Naive thymus-derived CD4-positive, alpha-beta T cell (primary cell): ENCODE measurements at regions not wholly inside any gene's neighbourhood (a gene's known extent, or its start where the extent isn't known, plus 50 kb on each side); places are given as distances from the start of the nearest gene placed in this dataset.

ENCODE experiments used
- ATAC-seq: fragments of 150-1000 bp; cut with Tn5 transposase; 2 replicates; pipeline ENCODE4 v1.10.0; 2021; ENCODE audit warnings: mild to moderate bottlenecking, moderate library complexity
- CTCF ChIA-PET: fragments of 350-600 bp; sonication (Branson Sonifier 250); formaldehyde crosslinking; loops from one replicate; lab custom pipeline; 2021; ENCODE audit warnings: antibody characterized with exemption; lab: Charles Lee
- POLR2A ChIA-PET: fragments of 350-600 bp; sonication (Branson Sonifier 250); formaldehyde crosslinking; loops from one replicate; lab custom pipeline; 2021; ENCODE audit warnings: antibody characterized with exemption, inconsistent platforms; lab: Charles Lee
- DNase-seq, 9 donors: peaks; one replicate each; pipeline versions ENCODE4 v3.0.0 to v3.0.0-alpha.2; 2020 to 2022; ENCODE audit warnings: mixed read lengths in 1 of 9
- H3K27ac ChIP-seq: one replicate; pipeline ENCODE4 v1.7.0; 2013; ENCODE audit warnings: mild to moderate bottlenecking, low read depth, low read length, moderate library complexity
- H3K27me3 ChIP-seq, 2 donors: one replicate each; pipeline ENCODE4 v1.7.0; 2013; ENCODE audit warnings: low read length in 2 of 2, mild to moderate bottlenecking in 2 of 2, moderate library complexity in 2 of 2; ENCODE audit not compliant: control insufficient read depth in 2 of 2, insufficient read depth in 2 of 2
- H3K36me3 ChIP-seq, 3 experiments: 1 replicate in 2 of 3; 2 replicates in 1 of 3; pipeline ENCODE4 v1.7.0; 2013; ENCODE audit warnings: low read length in 3 of 3, mild to moderate bottlenecking in 3 of 3, moderate library complexity in 1 of 3; ENCODE audit not compliant: insufficient read depth in 3 of 3, control insufficient read depth in 2 of 3
- H3K4me1 ChIP-seq, 2 donors: one replicate each; pipeline ENCODE4 v1.7.0; 2013; ENCODE audit warnings: low read length in 2 of 2, mild to moderate bottlenecking in 2 of 2, moderate library complexity in 1 of 2; ENCODE audit not compliant: control insufficient read depth in 2 of 2, insufficient read depth in 2 of 2
- H3K4me3 ChIP-seq: 2 replicates; pipeline ENCODE4 v1.7.0; 2013; ENCODE audit warnings: mild to moderate bottlenecking, low read length
- H3K9me3 ChIP-seq, 3 experiments: 1 replicate in 2 of 3; 2 replicates in 1 of 3; pipeline ENCODE4 v1.7.0; 2013; ENCODE audit warnings: low read length in 3 of 3; ENCODE audit not compliant: control insufficient read depth in 2 of 3
- H3K27ac Mint-ChIP-seq, 9 donors: one replicate each; pipeline ENCODE4 v1.8.0; 2020 to 2022; ENCODE audit warnings: mixed read lengths in 9 of 9, mild to moderate bottlenecking in 8 of 9, moderate library complexity in 5 of 9, inconsistent platforms in 2 of 9
- H3K27me3 Mint-ChIP-seq, 5 donors: one replicate each; pipeline ENCODE4 v1.8.0; 2021 to 2022; ENCODE audit warnings: mixed read lengths in 5 of 5, mild to moderate bottlenecking in 1 of 5
- H3K36me3 Mint-ChIP-seq, 5 donors: one replicate each; pipeline ENCODE4 v1.8.0; 2020 to 2022; ENCODE audit warnings: mixed read lengths in 5 of 5, mild to moderate bottlenecking in 3 of 5, inconsistent platforms in 1 of 5
- H3K4me1 Mint-ChIP-seq, 7 donors: one replicate each; pipeline ENCODE4 v1.8.0; 2020 to 2022; ENCODE audit warnings: mixed read lengths in 7 of 7, mild to moderate bottlenecking in 3 of 7, inconsistent platforms in 1 of 7
- H3K4me3 Mint-ChIP-seq, 10 donors: one replicate each; pipeline ENCODE4 v1.8.0; 2020 to 2022; ENCODE audit warnings: mild to moderate bottlenecking in 10 of 10, mixed read lengths in 10 of 10, moderate library complexity in 6 of 10, inconsistent platforms in 2 of 10
- H3K9me3 Mint-ChIP-seq, 11 donors: one replicate each; pipeline ENCODE4 v1.8.0; 2020 to 2022; ENCODE audit warnings: mixed read lengths in 11 of 11, mild to moderate bottlenecking in 4 of 11, inconsistent platforms in 1 of 11, moderate library complexity in 1 of 11
- intact Hi-C, 2 donors: fragments of 100-400 bp; cut with micrococcal nuclease; formaldehyde crosslinking; loops; one replicate each; pipeline ENCODE4 v1.15.1; 2023

DNA sequence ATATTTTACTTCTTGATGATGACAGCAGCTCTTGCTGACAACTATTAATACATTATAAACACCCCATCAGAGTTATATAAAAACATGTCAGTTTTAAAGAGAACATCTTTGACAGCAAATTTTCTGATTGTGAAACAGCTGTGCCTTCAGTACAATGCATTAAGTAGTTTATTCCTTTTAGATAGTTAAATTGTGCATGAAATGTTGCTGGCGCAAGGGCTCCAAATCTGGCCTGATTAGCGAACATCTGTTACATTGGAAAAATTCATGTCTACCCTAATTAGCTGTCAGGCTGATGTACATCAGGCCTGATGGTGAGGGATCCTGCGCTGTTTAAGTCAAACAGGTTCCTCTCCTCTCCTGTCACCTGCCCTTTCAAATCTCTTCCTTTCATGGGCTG, 171.9 kb upstream of the SP8 start:
- ATAC-seq (no peak), DNase-seq (no peak)
- H3K4me1 Mint-ChIP-seq, result no peaks in the 10 kb centered on the region
- Histone ChIP-seq H3K4me1 (no peaks in the 10 kb centered on the region), H3K27ac (no peak overlapping the region), H3K4me3 (no peak overlapping the region), H3K36me3 (no peaks in the 10 kb centered on the region), H3K27me3 (no peaks in the 10 kb centered on the region), H3K9me3 (no peaks in the 10 kb centered on the region)
- intact Hi-C loops, result no loop called here
- H3K9me3 Mint-ChIP-seq, result no peaks in the 10 kb centered on the region
- no peaks in the 10 kb centered on the region for H3K36me3 Mint-ChIP-seq
- CTCF ChIA-PET, result no interaction called here
- H3K27ac Mint-ChIP-seq, result no peak overlapping the region
- H3K4me3 Mint-ChIP-seq, result no peak overlapping the region
- POLR2A ChIA-PET, result no interaction called here
- H3K27me3 Mint-ChIP-seq, result peaks cover 0 to 6% (median 0%) of the 10 kb centered on the region in 5 donors

DNA sequence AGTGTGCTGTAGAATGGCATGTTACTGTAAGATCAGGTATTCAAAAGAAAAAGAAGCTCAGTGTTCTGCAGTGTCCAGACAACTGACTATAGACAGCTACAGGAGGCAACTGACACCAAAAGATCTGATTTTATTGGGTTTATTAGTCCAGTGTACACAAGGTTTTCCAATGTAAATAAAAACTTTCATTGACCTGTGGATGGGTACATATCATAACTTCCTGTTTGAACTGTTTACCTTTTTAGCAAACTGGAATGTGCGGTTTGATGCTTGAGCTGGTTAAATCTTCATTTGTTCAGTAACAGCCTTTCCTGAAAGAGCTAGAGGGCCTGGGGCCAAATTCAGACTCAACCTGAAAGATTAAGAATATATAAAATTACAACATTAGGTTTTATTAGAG, 172.6 kb upstream of the SP8 start:
- intact Hi-C loops, result no loop called here
- no peaks in the 10 kb centered on the region for H3K4me1 Mint-ChIP-seq
- Histone ChIP-seq H3K36me3 (no peaks in the 10 kb centered on the region), H3K4me3 (no peak overlapping the region), H3K27me3 (no peaks in the 10 kb centered on the region), H3K9me3 (no peaks in the 10 kb centered on the region), H3K27ac (no peak overlapping the region), H3K4me1 (no peaks in the 10 kb centered on the region)
- H3K9me3 Mint-ChIP-seq, result peaks cover 0 to under 1% (median 0%) of the 10 kb centered on the region in 11 donors
- DNase-seq (no peak), ATAC-seq (no peak)
- H3K36me3 Mint-ChIP-seq, result no peaks in the 10 kb centered on the region
- no peak overlapping the region for H3K27ac Mint-ChIP-seq
- ChIA-PET CTCF (no interaction called here), POLR2A (no interaction called here)
- H3K4me3 Mint-ChIP-seq, result no peak overlapping the region
- H3K27me3 Mint-ChIP-seq, result peaks cover 0 to 6% (median 0%) of the 10 kb centered on the region in 5 donors

DNA sequence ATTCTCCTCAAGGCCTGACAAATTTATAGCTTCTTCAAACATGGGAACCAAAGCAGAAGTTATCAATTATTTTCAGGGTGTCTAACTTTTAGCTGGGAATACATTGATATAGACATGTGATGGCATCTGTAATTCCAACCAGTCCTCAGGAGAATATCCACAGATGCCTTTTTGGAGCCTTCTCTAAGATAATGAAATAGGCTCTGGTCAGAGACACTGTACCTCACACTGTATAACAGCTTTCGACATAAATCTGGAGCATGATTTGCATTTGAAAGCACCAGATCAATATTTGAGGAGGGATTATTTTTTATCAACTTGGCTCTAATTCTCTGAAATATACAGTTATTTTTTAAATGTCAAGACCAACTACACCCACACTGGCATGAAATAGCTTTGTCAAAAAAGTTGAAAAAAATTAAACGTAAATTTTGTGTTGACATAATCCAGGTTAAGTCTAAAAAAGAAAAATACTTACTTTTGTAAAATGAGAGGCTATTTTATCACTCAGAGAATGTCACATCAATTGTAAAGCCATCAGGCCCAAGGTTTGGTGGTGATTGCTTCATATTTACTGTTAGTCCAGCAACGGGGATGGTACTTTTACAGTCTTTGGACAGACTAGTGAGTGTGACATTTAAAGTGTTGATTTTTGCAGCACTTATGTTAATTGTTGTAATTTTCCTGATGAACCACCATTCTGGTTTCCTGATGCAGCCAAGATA, 177.0 kb upstream of the SP8 start:
- ChIA-PET CTCF (no interaction called here), POLR2A (no interaction called here)
- no peaks in the 10 kb centered on the region for H3K36me3 Mint-ChIP-seq
- Histone ChIP-seq H3K27me3 (no peaks in the 10 kb centered on the region), H3K4me3 (no peak overlapping the region), H3K27ac (no peak overlapping the region), H3K36me3 (no peaks in the 10 kb centered on the region), H3K4me1 (no peaks in the 10 kb centered on the region), H3K9me3 (no peaks in the 10 kb centered on the region)
- H3K27ac Mint-ChIP-seq, result no peak overlapping the region
- peaks cover 0 to 2% (median 0%) of the 10 kb centered on the region in 11 donors for H3K9me3 Mint-ChIP-seq
- intact Hi-C loops, result no loop called here
- peaks cover 0 to 11% (median 0%) of the 10 kb centered on the region in 5 donors for H3K27me3 Mint-ChIP-seq
- H3K4me3 Mint-ChIP-seq, result no peak overlapping the region
- ATAC-seq, result no peak
- no peak for DNase-seq
- no peaks in the 10 kb centered on the region for H3K4me1 Mint-ChIP-seq

DNA sequence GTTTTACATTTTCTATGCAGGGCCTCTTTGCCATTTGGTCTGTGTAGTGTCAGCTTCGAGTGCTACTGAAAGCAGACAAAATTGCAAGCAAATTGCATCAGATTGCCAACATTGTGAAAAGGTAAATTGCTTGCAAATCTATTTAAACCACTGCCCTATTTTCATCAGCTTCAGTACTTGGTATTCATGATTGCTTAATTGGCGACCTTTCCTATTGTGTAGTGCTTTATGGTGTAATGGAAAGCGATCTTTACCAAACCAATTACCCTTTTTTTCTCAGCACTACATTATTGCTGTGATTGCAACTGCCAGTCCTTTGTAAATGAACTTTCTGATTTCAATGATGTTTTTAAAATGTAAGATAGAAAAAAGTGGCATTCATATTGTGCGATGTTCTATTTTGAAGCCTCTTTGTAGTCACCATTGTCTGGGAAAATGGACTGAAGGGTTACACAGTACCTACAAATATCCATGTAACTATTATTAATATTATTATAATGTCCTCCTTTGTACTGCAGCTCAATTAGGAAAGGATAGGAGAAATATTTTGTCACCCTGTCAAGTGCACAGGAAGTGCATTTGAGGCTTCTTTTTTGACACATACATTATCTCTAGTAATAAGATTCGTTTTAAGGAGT, 177.7 kb upstream of the SP8 start:
- ATAC-seq, result no peak
- H3K9me3 ChIP-seq, result no peaks in the 10 kb centered on the region
- H3K4me3 Mint-ChIP-seq, result no peak overlapping the region
- no peak overlapping the region for H3K4me3 ChIP-seq
- H3K27me3 ChIP-seq, result no peaks in the 10 kb centered on the region
- H3K9me3 Mint-ChIP-seq, result peaks cover 0 to 2% (median 0%) of the 10 kb centered on the region in 11 donors
- no peak overlapping the region for H3K27ac ChIP-seq
- H3K27ac Mint-ChIP-seq, result no peak overlapping the region
- H3K36me3 Mint-ChIP-seq, result no peaks in the 10 kb centered on the region
- H3K4me1 Mint-ChIP-seq, result no peaks in the 10 kb centered on the region
- intact Hi-C loops, result no loop called here
- ChIA-PET CTCF (no interaction called here), POLR2A (no interaction called here)
- DNase-seq, result no peak
- H3K27me3 Mint-ChIP-seq, result peaks cover 0 to 12% (median 0%) of the 10 kb centered on the region in 5 donors
- no peaks in the 10 kb centered on the region for H3K4me1 ChIP-seq
- no peaks in the 10 kb centered on the region for H3K36me3 ChIP-seq

DNA sequence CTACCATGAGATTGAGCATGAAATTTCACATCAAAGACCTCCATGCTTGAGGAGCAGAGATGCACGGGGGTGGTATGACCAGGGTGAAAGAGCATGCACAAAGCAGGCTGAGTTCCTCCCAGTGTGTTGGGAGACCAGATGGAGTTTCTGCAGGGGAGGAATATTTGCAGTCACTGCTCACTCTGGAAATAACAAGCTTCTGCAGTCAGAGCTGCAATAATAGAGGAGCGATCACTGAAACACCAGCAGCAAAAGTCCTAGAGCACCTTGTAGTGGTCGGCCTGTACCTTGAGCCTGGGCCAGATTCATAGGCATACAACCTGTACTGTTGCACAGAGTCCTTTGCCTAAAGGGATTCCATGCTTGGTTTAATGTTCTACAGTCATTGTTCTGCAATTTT, 184.5 kb upstream of the SP8 start:
- no peak overlapping the region for H3K27ac ChIP-seq
- no peak for DNase-seq
- H3K27me3 ChIP-seq, result no peaks in the 10 kb centered on the region
- H3K27ac Mint-ChIP-seq, result no peak overlapping the region
- no peaks in the 10 kb centered on the region for H3K36me3 Mint-ChIP-seq
- H3K27me3 Mint-ChIP-seq, result peaks cover 0 to 6% (median 0%) of the 10 kb centered on the region in 5 donors
- POLR2A ChIA-PET, result no interaction called here
- no peaks in the 10 kb centered on the region for H3K36me3 ChIP-seq
- no peaks in the 10 kb centered on the region for H3K4me1 Mint-ChIP-seq
- no peak for ATAC-seq
- no peaks in the 10 kb centered on the region for H3K4me1 ChIP-seq
- no peak overlapping the region for H3K4me3 Mint-ChIP-seq
- peaks cover 0 to 2% (median 0%) of the 10 kb centered on the region in 11 donors for H3K9me3 Mint-ChIP-seq
- no peaks in the 10 kb centered on the region for H3K9me3 ChIP-seq
- CTCF ChIA-PET, result interaction anchor here (0.7 kb wide), 1 partner anchor 66 kb away, joined by 4 read pairs; no protein-coding TSS in a partner anchor
- no peak overlapping the region for H3K4me3 ChIP-seq
- intact Hi-C loops, result no loop called here

DNA sequence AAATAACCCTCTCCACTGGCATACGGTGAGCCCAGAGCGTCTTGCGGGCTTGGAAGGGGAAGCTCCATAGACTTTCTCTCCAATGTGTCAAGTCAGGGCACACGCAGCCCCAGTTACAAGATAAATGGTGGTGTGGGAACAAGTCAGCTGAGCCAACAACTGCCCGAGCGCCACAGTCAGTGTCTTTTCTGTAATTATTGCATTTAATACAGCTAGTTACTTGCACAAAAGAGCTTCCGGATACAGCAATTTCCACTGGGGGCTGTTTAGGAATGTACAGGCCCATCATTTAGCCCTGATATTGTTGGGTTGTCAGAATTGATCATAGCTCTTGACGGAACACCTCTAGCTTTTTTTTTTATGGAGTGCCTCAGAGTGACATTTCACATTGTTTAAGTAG, 193.5 kb upstream of the SP8 start:
- no peak for ATAC-seq
- Mint-ChIP-seq H3K27ac (no peak overlapping the region), H3K36me3 (no peaks in the 10 kb centered on the region), H3K9me3 (peaks cover 0 to 2% (median 0%) of the 10 kb centered on the region in 11 donors), H3K27me3 (peaks cover 0 to 9% (median 4%) of the 10 kb centered on the region in 5 donors), H3K4me3 (no peak overlapping the region), H3K4me1 (no peaks in the 10 kb centered on the region)
- Histone ChIP-seq H3K4me1 (no peaks in the 10 kb centered on the region), H3K27ac (no peak overlapping the region), H3K9me3 (no peaks in the 10 kb centered on the region), H3K36me3 (no peaks in the 10 kb centered on the region), H3K27me3 (no peaks in the 10 kb centered on the region), H3K4me3 (no peak overlapping the region)
- intact Hi-C loops, result no loop called here
- ChIA-PET POLR2A (no interaction called here), CTCF (interaction anchor here (0.6 kb wide), 1 partner anchor 14 kb away, joined by 3 read pairs; no protein-coding TSS in a partner anchor)
- no peak for DNase-seq
